Ishikawa (cell line): ENCODE measurements at regions not wholly inside any gene's neighbourhood (a gene's known extent, or its start where the extent isn't known, plus 50 kb on each side); places are given as distances from the start of the nearest gene placed in this dataset.

ENCODE experiments used
- CEBPB ChIP-seq: IDR thresholded peaks from 2 replicates; pipeline ENCODE4 v1.6.1; 2012
- EGR1 ChIP-seq: IDR thresholded peaks from 2 replicates; pipeline ENCODE4 v1.6.1; 2012
- EP300 ChIP-seq: IDR thresholded peaks from 2 replicates; pipeline ENCODE4 v1.6.1; 2012; ENCODE audit warnings: borderline replicate concordance
- FOXM1 ChIP-seq: IDR thresholded peaks from 2 replicates; pipeline ENCODE4 v1.6.1; 2012; ENCODE audit warnings: low read depth, borderline replicate concordance
- NFIC ChIP-seq: IDR thresholded peaks from 2 replicates; pipeline ENCODE4 v1.6.1; 2012
- RAD21 ChIP-seq: IDR thresholded peaks from 2 replicates; pipeline ENCODE4 v1.6.1; 2012; ENCODE audit warnings: low read depth
- TAF1 ChIP-seq: IDR thresholded peaks from 2 replicates; pipeline ENCODE4 v1.6.1; 2012; ENCODE audit warnings: low read depth, mild to moderate bottlenecking
- TCF12 ChIP-seq: IDR thresholded peaks from 2 replicates; pipeline ENCODE4 v1.6.1; 2012; ENCODE audit warnings: low read depth
- USF1 ChIP-seq: IDR thresholded peaks from 2 replicates; pipeline ENCODE4 v1.6.1; 2012
- YY1 ChIP-seq: IDR thresholded peaks from 2 replicates; pipeline ENCODE4 v1.6.1; 2012; ENCODE audit warnings: low read depth

GRCh38 chr3:11900824-11901223 lies 54.1 kb upstream of the TAMM41 start:
- TF ChIP-seq EP300, result no peak
- TF ChIP-seq TCF12, result no peak
- TF ChIP-seq YY1, result no peak
- TF ChIP-seq EGR1, result no peak
- TF ChIP-seq FOXM1, result no peak
- TF ChIP-seq CEBPB, result no peak
- TF ChIP-seq TAF1, result no peak
- TF ChIP-seq USF1, result no peak
- TF ChIP-seq RAD21, result no peak
- no peak for TF ChIP-seq NFIC
